Heart left ventricle (tissue), 16 donors: ENCODE measurements at regions not wholly inside any gene's neighbourhood (a gene's known extent, or its start where the extent isn't known, plus 50 kb on each side); places are given as distances from the start of the nearest gene placed in this dataset.

Source experiments
- ATAC-seq, 4 donors: fragments of 200-7000 bp; cut with Tn5 transposase; one replicate each; pipeline ENCODE4 v1.9.1; 2020 to 2022; ENCODE audit warnings: moderate library complexity in 4 of 4, mild to moderate bottlenecking in 3 of 4, moderate number of reproducible peaks in 1 of 4
- DNase-seq, 5 donors: peaks; one replicate each; pipeline ENCODE4 v3.0.0-alpha.2; 2020
- H3K27ac ChIP-seq, 12 donors: fragments of 200-600 bp; sonication (generic) in 4 of 12; one replicate each; pipeline versions ENCODE4 v1.5.0 to v1.8.0; 2016 to 2022; ENCODE audit warnings: mild to moderate bottlenecking in 2 of 12
- H3K27me3 ChIP-seq, 9 donors: fragments of 200-600 bp; sonication (generic) in 2 of 9; one replicate each; pipeline versions ENCODE4 v1.5.1 to v1.8.0; 2016 to 2022; ENCODE audit warnings: mild to moderate bottlenecking in 3 of 9
- H3K36me3 ChIP-seq, 9 donors: fragments of 200-600 bp; sonication (generic) in 2 of 9; one replicate each; pipeline versions ENCODE4 v1.5.0 to v1.8.0; 2018 to 2022; ENCODE audit warnings: mild to moderate bottlenecking in 2 of 9
- H3K4me1 ChIP-seq, 12 donors: fragments of 200-600 bp; sonication (generic) in 4 of 12; one replicate each; pipeline versions ENCODE4 v1.5.0 to v1.8.0; 2016 to 2022; ENCODE audit warnings: mild to moderate bottlenecking in 3 of 12
- H3K4me3 ChIP-seq, 12 donors: fragments of 200-600 bp; sonication (generic) in 4 of 12; one replicate each; pipeline versions ENCODE4 v1.5.0 to v1.8.0; 2017 to 2022; ENCODE audit warnings: mild to moderate bottlenecking in 9 of 12, moderate library complexity in 4 of 12
- H3K9me3 ChIP-seq, 12 donors: fragments of 200-600 bp; sonication (generic) in 4 of 12; one replicate each; pipeline versions ENCODE4 v1.5.0 to v1.8.0; 2016 to 2022; ENCODE audit warnings: mild to moderate bottlenecking in 1 of 12
- POLR2A ChIP-seq, 2 donors: fragments of 450-650 bp; IDR thresholded peaks; one replicate each; pipeline ENCODE4 v1.6.1; 2017; ENCODE audit warnings: antibody characterized with exemption in 2 of 2, mild to moderate bottlenecking in 2 of 2, moderate library complexity in 2 of 2
- WGBS, 4 donors: extraction: QIAGEN DNeasy Blood & Tissue Kit in 2 of 4; methylation state at CpG; one replicate each; pipeline versions ENCODE4 v1.1.5 to v1.1.7; 2013 to 2018; 5-methylcytosine and 5-hydroxymethylcytosine counted together
- intact Hi-C, 10 donors: fragments of 100-400 bp; cut with DNase I; formaldehyde crosslinking; loops; one replicate each; pipeline versions ENCODE4 v1.11.1 to v1.14.2; 2022
- TF ChIP-seq, protein P1 (sequence below), 12 donors: fragments of 200-600 bp; sonication (generic) in 4 of 12; IDR thresholded peaks; one replicate each; pipeline versions ENCODE4 v1.5.0 to v1.8.0; 2018 to 2022; ENCODE audit warnings: antibody characterized with exemption in 12 of 12, mild to moderate bottlenecking in 5 of 12
- donor health status: ischemic (EF 13 %, LVEDD 7.1; RV severe dilation, severe dysfunction).
- donor health status: healthy with polysubstance abuse.
- donor health status: DM: no; HTN: yes; CAD: no.
- donor health status: DM: no; HTN: no; CAD: no.
- donor health status: ischemic (EF 25% LVEDD 6.9; RV normal size, moderate dysfunction).
- donor health status: ischemic (EF 25% LVEDD 5.7; RV mildly dilated, moderate dysfunction).
- donor health status: healthy.
- donor health status: DM: yes; HTN: yes; CAD: no.
- donor health status: ischemic (EF 35%, LVEDD 5.7; RV mildly dilated, moderate dysfunction).
- donor health status: nonischemic (EF 11% LVEDD 7.7; RV severe dilation, severe dysfunction).
- donor health status: DM: yes; HTN: yes; CAD: no.
- donor health status: PGD.
- donor health status: ischemic (EF 29% LVEDD 5.4; RV normal size, mild dysfunction).
- donor health status: nonischemic (EF 23%, LVEDD 6.1; RV moderate dilation, normal function).

DNA sequence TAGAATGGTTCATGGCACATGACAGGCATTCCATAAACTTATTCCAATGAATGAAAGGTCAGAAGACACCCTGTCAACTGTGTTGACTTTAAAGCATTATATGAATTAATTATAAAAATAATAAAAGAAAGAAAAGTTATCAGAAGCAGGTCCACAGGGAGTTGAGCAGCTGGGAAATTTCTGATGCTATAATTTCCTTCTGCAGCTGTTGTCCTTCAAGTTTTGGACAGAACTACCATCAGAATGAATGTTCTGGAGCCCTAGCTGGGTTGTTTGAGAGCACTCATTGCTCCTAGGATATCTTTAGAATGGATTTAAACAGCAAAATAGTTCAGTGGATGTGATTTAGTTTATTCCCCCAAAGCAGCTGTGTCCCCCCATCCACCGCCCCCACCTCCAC is 232.4 kb upstream of the PROK2 start:
- Histone ChIP-seq H3K9me3 (no peaks in the 10 kb centered on the region), H3K27me3 (no peaks in the 10 kb centered on the region), H3K36me3 (no peaks in the 10 kb centered on the region), H3K4me1 (peaks cover 0 to 14% (median 6%) of the 10 kb centered on the region in 12 donors), H3K4me3 (no peak overlapping the region), H3K27ac (no peak overlapping the region)
- ATAC-seq = no peak
- no peak for TF ChIP-seq POLR2A (IDR thresholded peaks at IDR 0.05)
- TF ChIP-seq, protein P1, sequence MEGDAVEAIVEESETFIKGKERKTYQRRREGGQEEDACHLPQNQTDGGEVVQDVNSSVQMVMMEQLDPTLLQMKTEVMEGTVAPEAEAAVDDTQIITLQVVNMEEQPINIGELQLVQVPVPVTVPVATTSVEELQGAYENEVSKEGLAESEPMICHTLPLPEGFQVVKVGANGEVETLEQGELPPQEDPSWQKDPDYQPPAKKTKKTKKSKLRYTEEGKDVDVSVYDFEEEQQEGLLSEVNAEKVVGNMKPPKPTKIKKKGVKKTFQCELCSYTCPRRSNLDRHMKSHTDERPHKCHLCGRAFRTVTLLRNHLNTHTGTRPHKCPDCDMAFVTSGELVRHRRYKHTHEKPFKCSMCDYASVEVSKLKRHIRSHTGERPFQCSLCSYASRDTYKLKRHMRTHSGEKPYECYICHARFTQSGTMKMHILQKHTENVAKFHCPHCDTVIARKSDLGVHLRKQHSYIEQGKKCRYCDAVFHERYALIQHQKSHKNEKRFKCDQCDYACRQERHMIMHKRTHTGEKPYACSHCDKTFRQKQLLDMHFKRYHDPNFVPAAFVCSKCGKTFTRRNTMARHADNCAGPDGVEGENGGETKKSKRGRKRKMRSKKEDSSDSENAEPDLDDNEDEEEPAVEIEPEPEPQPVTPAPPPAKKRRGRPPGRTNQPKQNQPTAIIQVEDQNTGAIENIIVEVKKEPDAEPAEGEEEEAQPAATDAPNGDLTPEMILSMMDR (IDR thresholded peaks at IDR 0.05) = no peak
- intact Hi-C loops = no loop called here
- 69 to 89% (median 87%) methylated on average over 1 of the region's 1 CpG for WGBS, 4 donors
- no peak for DNase-seq

DNA sequence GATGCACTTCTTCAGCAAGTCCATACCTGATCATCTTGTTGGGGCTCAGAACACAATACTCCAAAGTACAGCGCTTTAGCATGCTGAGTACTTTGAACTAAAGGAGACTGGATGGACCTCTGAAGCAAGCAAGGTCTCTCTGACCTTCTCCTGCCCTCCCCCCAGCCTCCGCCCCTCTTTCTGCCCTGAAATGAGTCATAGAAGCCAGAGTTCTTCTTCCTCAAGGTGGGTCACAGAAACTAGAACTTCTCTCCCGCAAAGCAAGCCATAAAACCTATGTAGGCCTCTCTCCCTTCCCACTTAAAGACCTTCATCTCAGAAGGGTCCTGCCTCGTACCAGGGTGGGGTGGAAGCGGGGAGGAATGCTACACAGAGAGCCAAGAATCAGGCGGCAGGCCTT is 230.5 kb upstream of the PROK2 start:
- DNase-seq = no peak
- Histone ChIP-seq H3K4me3 (no peak overlapping the region), H3K36me3 (no peaks in the 10 kb centered on the region), H3K9me3 (no peaks in the 10 kb centered on the region), H3K27me3 (no peaks in the 10 kb centered on the region), H3K4me1 (peaks cover 0 to 14% (median 6%) of the 10 kb centered on the region in 12 donors), H3K27ac (no peak overlapping the region)
- intact Hi-C loops = no loop called here
- TF ChIP-seq, protein P1 (IDR thresholded peaks at IDR 0.05) = no peak
- no peak for TF ChIP-seq POLR2A (IDR thresholded peaks at IDR 0.05)
- ATAC-seq = no peak
- WGBS, 4 donors = 88 to 96% (median 95%) methylated on average over 6 of the region's 6 CpGs

DNA sequence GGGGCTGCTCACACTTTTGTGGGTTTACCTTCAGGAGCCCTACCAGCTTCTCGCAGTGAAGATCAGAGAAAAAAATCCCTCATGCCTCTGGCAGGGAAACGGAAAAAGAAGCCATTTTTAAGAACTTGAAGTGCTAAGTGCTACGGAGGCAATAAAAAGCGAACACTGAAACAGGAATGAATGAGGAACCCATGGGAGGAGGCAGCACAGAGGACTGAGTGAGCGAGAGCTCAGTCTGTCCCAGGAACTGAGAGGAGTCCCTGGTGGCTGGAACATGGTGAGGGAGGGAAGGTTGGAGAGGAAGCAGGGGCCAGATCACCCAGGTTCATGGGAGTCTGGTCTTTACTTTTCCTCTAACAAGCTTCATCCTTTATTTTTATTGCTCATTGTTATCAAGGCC is 228.1 kb upstream of the PROK2 start:
- 69 to 93% (median 82%) methylated on average over 5 of the region's 5 CpGs for WGBS, 4 donors
- intact Hi-C loops = no loop called here

GRCh38 chr3:72012363-72012762 is 227.4 kb upstream of the PROK2 start:
- 87 to 95% (median 92%) methylated on average over 5 of the region's 5 CpGs for WGBS, 4 donors
- Histone ChIP-seq H3K36me3 (no peaks in the 10 kb centered on the region), H3K27me3 (no peaks in the 10 kb centered on the region), H3K9me3 (no peaks in the 10 kb centered on the region), H3K4me1 (peaks cover 0 to 26% (median 0%) of the 10 kb centered on the region in 12 donors), H3K4me3 (no peak overlapping the region), H3K27ac (no peak overlapping the region)
- intact Hi-C loops = no loop called here
- DNase-seq = no peak
- no peak for ATAC-seq
- TF ChIP-seq POLR2A (IDR thresholded peaks at IDR 0.05) = no peak
- TF ChIP-seq, protein P1 (IDR thresholded peaks at IDR 0.05) = no peak

More for the DNA sequence above, 228.1 kb upstream of the PROK2 start:
- no peaks in the 10 kb centered on the region for H3K9me3 ChIP-seq
- TF ChIP-seq, protein P1 (IDR thresholded peaks at IDR 0.05) = no peak
- TF ChIP-seq POLR2A (IDR thresholded peaks at IDR 0.05) = no peak
- H3K36me3 ChIP-seq = no peaks in the 10 kb centered on the region
- H3K4me3 ChIP-seq = no peak overlapping the region
- H3K27ac ChIP-seq = no peak overlapping the region
- ATAC-seq (peak in 1 of 4 donors; percentile 57), DNase-seq (no peak)
- peaks cover 0 to 26% (median 3%) of the 10 kb centered on the region in 12 donors for H3K4me1 ChIP-seq
- H3K27me3 ChIP-seq = no peaks in the 10 kb centered on the region
